ENCODE measurements at regions not wholly inside any gene's neighbourhood (a gene's known extent, or its start where the extent isn't known, plus 50 kb on each side); places are given as distances from the start of the nearest gene placed in this dataset.

DNA sequence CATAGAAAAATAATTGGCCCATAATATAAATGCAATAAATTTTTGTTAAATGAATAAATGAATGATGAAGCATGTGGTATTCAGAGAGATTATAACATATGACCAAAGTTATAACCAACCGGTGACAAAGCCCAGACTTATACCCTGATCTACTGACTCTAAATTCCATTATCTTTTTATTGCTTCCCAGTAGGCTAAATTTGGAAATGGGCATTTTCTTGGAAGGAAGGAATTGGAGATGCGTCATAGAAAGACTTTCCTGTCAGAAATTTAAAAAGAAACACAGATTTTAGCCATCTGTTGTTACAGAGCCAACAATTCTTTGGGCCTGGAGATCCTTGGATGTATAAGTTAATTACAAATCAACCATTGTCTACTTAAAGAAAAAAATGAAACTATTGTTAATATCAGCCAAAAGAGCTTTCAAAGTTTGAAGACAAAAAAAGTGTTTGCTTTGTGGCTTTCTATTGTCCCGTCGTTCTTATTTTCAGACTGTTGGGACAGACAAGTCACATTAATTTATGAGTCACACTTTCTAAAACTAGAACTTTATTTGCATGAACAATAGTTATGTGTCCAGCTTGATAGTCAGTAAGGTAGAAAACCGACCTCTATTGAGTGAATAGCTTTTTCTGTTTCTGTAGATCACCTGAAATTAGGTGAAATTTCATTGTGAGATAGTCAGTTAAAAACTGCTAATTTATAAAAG lies 428.7 kb downstream of the GABRG2 start:
- TF ChIP-seq CTCF (IDR thresholded peaks at IDR 0.05) (no peak), EZH2 (IDR thresholded peaks at IDR 0.05; ENCODE audit: borderline replicate concordance, insufficient read depth, low read depth, low read length, poor library complexity, severe bottlenecking) (no peak)

Data from B cell (primary cell).